RKO (cell line): ENCODE measurements at regions not wholly inside any gene's neighbourhood (a gene's known extent, or its start where the extent isn't known, plus 50 kb on each side); places are given as distances from the start of the nearest gene placed in this dataset.

Experiments used
- DNase-seq: peaks from one replicate; pipeline ENCODE4 v3.0.0-alpha.2; 2016; ENCODE audit warnings: low spot score

- DNase-seq: no peak
Measured at GRCh38 chr10:3516234-3516922, 268.6 kb downstream of the KLF6 start.

GRCh38 chr10:3514691-3515090, 270.3 kb downstream of the KLF6 start:
- DNase-seq: no peak

- DNase-seq: no peak
Measured at GRCh38 chr10:3512263-3512662, 272.7 kb downstream of the KLF6 start.

- no peak for DNase-seq
Measured at GRCh38 chr10:3511483-3511882, 273.5 kb downstream of the KLF6 start.

- no peak for DNase-seq
Measured at GRCh38 chr10:3510741-3511140, 274.3 kb downstream of the KLF6 start.

- no peak for DNase-seq
Measured at GRCh38 chr10:3509355-3509754, 275.7 kb downstream of the KLF6 start.

- DNase-seq: no peak
Measured at GRCh38 chr10:3503299-3503698, 281.7 kb downstream of the KLF6 start.

- no peak for DNase-seq
Measured at GRCh38 chr10:3502673-3503072, 282.3 kb downstream of the KLF6 start.

GRCh38 chr10:3500408-3500856, 284.6 kb downstream of the KLF6 start:
- no peak for DNase-seq

- no peak for DNase-seq
Measured at GRCh38 chr10:3499120-3499519, 285.9 kb downstream of the KLF6 start.

GRCh38 chr10:3497581-3497980, 287.4 kb downstream of the KLF6 start:
- DNase-seq: no peak

GRCh38 chr10:3496138-3496537, 288.9 kb downstream of the KLF6 start:
- no peak for DNase-seq

GRCh38 chr10:3495281-3495680, 289.7 kb downstream of the KLF6 start:
- DNase-seq: no peak

- DNase-seq: no peak
Measured at GRCh38 chr10:3494838-3495230, 290.2 kb downstream of the KLF6 start.

- DNase-seq: no peak
Measured at GRCh38 chr10:3494131-3494837, 290.7 kb downstream of the KLF6 start.

GRCh38 chr10:3493621-3494020, 291.4 kb downstream of the KLF6 start:
- DNase-seq: no peak

- DNase-seq: no peak
Measured at GRCh38 chr10:3491571-3491970, 293.4 kb downstream of the KLF6 start.

- DNase-seq: no peak
Measured at GRCh38 chr10:3487228-3487627, 297.8 kb downstream of the KLF6 start.

GRCh38 chr10:3486346-3487065, 298.5 kb downstream of the KLF6 start:
- no peak for DNase-seq

GRCh38 chr10:3485057-3485686, 299.8 kb downstream of the KLF6 start:
- DNase-seq: no peak

- DNase-seq: no peak
Measured at GRCh38 chr10:3484306-3485056, 300.5 kb downstream of the KLF6 start.
